ENCODE measurements at regions not wholly inside any gene's neighbourhood (a gene's known extent, or its start where the extent isn't known, plus 50 kb on each side); places are given as distances from the start of the nearest gene placed in this dataset.

- FAIRE-seq: no peak
Observed at GRCh38 chr3:10585945-10586344, 80.6 kb upstream of the ATP2B2 start.

GRCh38 chr3:10594915-10595314 is 89.5 kb upstream of the ATP2B2 start:
- no peak for FAIRE-seq

- no peak for FAIRE-seq
Observed at GRCh38 chr3:10596746-10597448, 91.5 kb upstream of the ATP2B2 start.

GRCh38 chr3:10597733-10598132 is 92.3 kb upstream of the ATP2B2 start:
- no peak for FAIRE-seq

GRCh38 chr3:10599017-10599416 is 93.6 kb upstream of the ATP2B2 start:
- FAIRE-seq: no peak

- no peak for FAIRE-seq
Observed at GRCh38 chr3:10599444-10599843, 94.1 kb upstream of the ATP2B2 start.

- FAIRE-seq: no peak
Observed at GRCh38 chr3:10600296-10600714, 94.9 kb upstream of the ATP2B2 start.

GRCh38 chr3:10600726-10601125 is 95.3 kb upstream of the ATP2B2 start:
- FAIRE-seq: no peak

GRCh38 chr3:10601151-10601856 is 95.9 kb upstream of the ATP2B2 start:
- no peak for FAIRE-seq

GRCh38 chr3:10601857-10602230 is 96.5 kb upstream of the ATP2B2 start:
- FAIRE-seq: no peak

GRCh38 chr3:10602271-10602670 is 96.9 kb upstream of the ATP2B2 start:
- FAIRE-seq: no peak

- FAIRE-seq: no peak
Observed at GRCh38 chr3:10602769-10603768, 97.7 kb upstream of the ATP2B2 start.

- FAIRE-seq: no peak
Observed at GRCh38 chr3:10609134-10609533, 103.7 kb upstream of the ATP2B2 start.

GRCh38 chr3:10614168-10614567 is 108.8 kb upstream of the ATP2B2 start:
- no peak for FAIRE-seq

- no peak for FAIRE-seq
Observed at GRCh38 chr3:10615715-10616114, 110.3 kb upstream of the ATP2B2 start.

- no peak for FAIRE-seq
Observed at GRCh38 chr3:10616321-10616720, 110.9 kb upstream of the ATP2B2 start.

- FAIRE-seq: no peak
Observed at GRCh38 chr3:10619989-10620832, 114.8 kb upstream of the ATP2B2 start.

GRCh38 chr3:10620833-10621082 is 115.4 kb upstream of the ATP2B2 start:
- FAIRE-seq: no peak

- FAIRE-seq: no peak
Observed at GRCh38 chr3:10623578-10624275, 118.3 kb upstream of the ATP2B2 start.

GRCh38 chr3:10625323-10625722 is 119.9 kb upstream of the ATP2B2 start:
- FAIRE-seq: no peak

- FAIRE-seq: no peak
Observed at GRCh38 chr3:10627884-10628572, 122.6 kb upstream of the ATP2B2 start.

All from endometrium (tissue), 2 donors.